ENCODE measurements at regions not wholly inside any gene's neighbourhood (a gene's known extent, or its start where the extent isn't known, plus 50 kb on each side); places are given as distances from the start of the nearest gene placed in this dataset.
A peak's percentile ranks its signal among the peaks of the same experiment; 100 is the strongest.

- Mint-ChIP-seq H3K27ac (peak overlapping the region; percentile 99 to 100 (median 99)), H3K9me3 (no peaks in the 10 kb centered on the region), H3K4me1 (peaks cover 38 to 43% of the 10 kb centered on the region in 2 experiments), H3K27me3 (ENCODE audit: low read depth) (no peaks in the 10 kb centered on the region), H3K36me3 (ENCODE audit: insufficient read depth in 1 of 3, low read depth in 3 of 3) (no peaks in the 10 kb centered on the region), H3K4me3 (peak overlapping the region; percentile 80 to 90)
- Histone ChIP-seq H3K4me1 (ENCODE audit: insufficient read depth, low read length) (no peaks in the 10 kb centered on the region), H3K27me3 (ENCODE audit: insufficient read depth, low read length) (no peaks in the 10 kb centered on the region), H2BK15ac (ENCODE audit: low read depth, low read length) (no peak overlapping the region), H4K91ac (ENCODE audit: insufficient read length, low read depth, low read length) (no peak overlapping the region), H3K9me3 (ENCODE audit: control insufficient read depth, low read depth, low read length) (no peaks in the 10 kb centered on the region), H2BK20ac (ENCODE audit: low read depth, low read length, poor library complexity, severe bottlenecking) (no peak overlapping the region), H4K20me1 (ENCODE audit: control insufficient read depth, insufficient read depth, insufficient read length) (no peaks in the 10 kb centered on the region), H3T11ph (ENCODE audit: low read length) (peak overlapping the region; percentile 40), H3K79me1 (ENCODE audit: insufficient read depth, low read depth, low read length, poor library complexity, severe bottlenecking) (no peaks in the 10 kb centered on the region), H3K18ac (ENCODE audit: insufficient read length, low read depth, low read length) (peak overlapping the region; percentile 77), H3K4ac (ENCODE audit: low read depth, low read length) (peak overlapping the region; percentile 89; the same call in 1 of the 2 replicates), H2BK12ac (ENCODE audit: insufficient read length, low read depth, low read length) (no peak overlapping the region), H3K14ac (ENCODE audit: insufficient read depth, low read length) (peak overlapping the region; percentile 94; the same call in 1 of the 2 replicates), H3K23ac (ENCODE audit: insufficient read length, low read depth, low read length) (no peak overlapping the region), H2BK5ac (ENCODE audit: insufficient read length, low read length) (peak overlapping the region; percentile 94), H3K79me2 (ENCODE audit: insufficient read depth, low read length) (no peaks in the 10 kb centered on the region), H4K8ac (replicated peaks; ENCODE audit: insufficient read length, low read depth, low read length) (no peak overlapping the region), H3K56ac (ENCODE audit: insufficient read length, low read depth, low read length) (no peak overlapping the region), H2AFZ (ENCODE audit: low read length) (peak overlapping the region; percentile 61), H3K27ac (ENCODE audit: insufficient read length, low read depth, low read length) (peak overlapping the region; percentile 98), H4K5ac (ENCODE audit: insufficient read length, low read depth, low read length) (no peak overlapping the region), H2BK120ac (ENCODE audit: low read depth, low read length, poor library complexity, severe bottlenecking) (peak overlapping the region; percentile 65), H3K9ac (ENCODE audit: extremely low read depth, insufficient read length, low read length) (peak overlapping the region; percentile 96), H3K23me2 (ENCODE audit: insufficient read length, low read depth, low read length, poor library complexity, severe bottlenecking) (peaks cover 3% of the 10 kb centered on the region), H2AK5ac (ENCODE audit: insufficient read length, low read length) (no peak overlapping the region), H3K4me2 (ENCODE audit: insufficient read depth, insufficient read length, low read length) (peak overlapping the region; percentile 70)
- no peak for DNase-seq
- TF ChIP-seq CTCF (conservative IDR thresholded peaks at IDR 0.05) = no peak
- no CpG with 5 or more reads among the region's 8 CpGs for WGBS (ENCODE audit: extremely low coverage, insufficient read length, low lambda C conversion rate)
Observed at GRCh38 chr13:33541962-33542308, 256.4 kb upstream of the STARD13 start.
